Activated naive CD4-positive, alpha-beta T cell treated with anti-CD3 and anti-CD28 coated beads, Interleukin-2, amount 10 ng/mL, durations not matched to agents 7 days and 5 days (primary cell): ENCODE measurements at regions not wholly inside any gene's neighbourhood (a gene's known extent, or its start where the extent isn't known, plus 50 kb on each side); places are given as distances from the start of the nearest gene placed in this dataset.

ENCODE experiments used
- CTCF ChIA-PET: fragments of 350-600 bp; sonication (Branson Sonifier 250); formaldehyde crosslinking; loops from one replicate; lab custom pipeline; 2021; ENCODE audit warnings: antibody characterized with exemption; lab: Charles Lee
- DNase-seq: peaks from one replicate; pipeline ENCODE4 v3.0.0-alpha.2; 2020
- H3K27ac Mint-ChIP-seq: one replicate; pipeline ENCODE4 v1.8.0; 2021; ENCODE audit warnings: mild to moderate bottlenecking, moderate library complexity, mixed read lengths
- H3K27me3 Mint-ChIP-seq: one replicate; pipeline ENCODE4 v1.8.0; 2021; ENCODE audit warnings: mild to moderate bottlenecking, mixed read lengths
- H3K36me3 Mint-ChIP-seq: one replicate; pipeline ENCODE4 v1.8.0; 2021; ENCODE audit warnings: mixed read lengths
- H3K4me1 Mint-ChIP-seq: one replicate; pipeline ENCODE4 v1.8.0; 2021; ENCODE audit warnings: mixed read lengths
- H3K4me3 Mint-ChIP-seq: one replicate; pipeline ENCODE4 v1.8.0; 2021; ENCODE audit warnings: mild to moderate bottlenecking, moderate library complexity, mixed read lengths
- H3K9me3 Mint-ChIP-seq: one replicate; pipeline ENCODE4 v1.8.0; 2021; ENCODE audit warnings: mixed read lengths

DNA sequence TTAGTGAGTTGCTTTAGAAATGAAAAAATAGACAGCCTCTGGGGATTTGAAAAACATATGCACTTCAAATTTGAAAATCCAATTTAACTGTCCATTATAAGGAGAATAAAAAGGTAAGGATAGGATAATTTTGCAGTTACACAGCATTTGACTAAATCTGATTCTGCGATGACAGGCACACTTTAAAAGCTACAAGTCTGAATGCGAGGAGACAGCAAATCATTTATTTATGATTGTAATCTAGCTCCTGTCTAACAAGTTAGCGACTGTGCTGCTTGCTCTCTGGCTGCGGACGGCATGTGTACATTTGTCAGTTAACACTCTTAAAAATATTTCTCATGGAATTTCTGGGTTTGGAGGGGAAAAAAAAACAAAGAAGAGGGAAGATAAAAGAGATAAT, 514.8 kb downstream of the MN1 start:
- no peaks in the 10 kb centered on the region for H3K27me3 Mint-ChIP-seq
- H3K9me3 Mint-ChIP-seq = peaks cover 13% of the 10 kb centered on the region
- CTCF ChIA-PET = no interaction called here
- DNase-seq = no peak
- H3K4me1 Mint-ChIP-seq = no peaks in the 10 kb centered on the region
- H3K27ac Mint-ChIP-seq = no peak overlapping the region
- no peak overlapping the region for H3K4me3 Mint-ChIP-seq
- H3K36me3 Mint-ChIP-seq = no peaks in the 10 kb centered on the region

DNA sequence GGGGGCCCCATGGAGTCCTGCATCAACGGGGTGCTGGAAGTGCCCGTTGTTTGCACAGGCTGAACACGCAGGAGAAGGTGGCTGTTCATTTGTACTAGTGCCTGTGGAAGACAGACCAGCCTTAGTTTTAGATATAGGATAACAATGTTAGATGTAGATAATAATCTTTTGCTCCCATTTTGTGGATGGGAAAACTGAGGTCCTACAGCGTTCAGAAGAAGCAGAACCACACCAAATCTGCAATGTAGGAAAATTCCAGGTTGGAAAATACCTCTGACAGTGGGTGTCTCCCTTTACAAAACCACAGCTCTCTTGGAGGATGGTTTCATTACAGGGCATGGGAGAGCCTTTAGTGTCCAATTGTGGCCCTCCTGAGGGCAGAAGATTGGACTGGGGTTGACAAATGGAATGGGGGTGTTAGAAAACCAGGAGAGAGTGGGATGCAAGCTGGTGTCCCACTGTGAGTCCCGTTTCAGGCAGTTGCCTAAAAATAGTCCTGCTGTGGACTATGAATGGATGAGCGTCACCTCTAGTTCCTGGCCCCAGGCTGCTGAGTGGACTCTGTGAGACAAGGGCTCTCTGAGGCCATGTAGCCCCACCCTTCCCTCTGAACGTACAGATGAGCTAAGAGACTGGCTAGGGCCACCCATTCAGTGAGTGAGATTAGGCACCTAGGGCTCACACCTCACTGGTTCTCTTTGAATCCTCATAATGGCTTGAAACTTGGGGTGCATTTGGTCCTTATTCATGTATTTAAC, 508.8 kb downstream of the MN1 start:
- no peak overlapping the region for H3K27ac Mint-ChIP-seq
- no peak overlapping the region for H3K4me3 Mint-ChIP-seq
- peaks cover 8% of the 10 kb centered on the region for H3K27me3 Mint-ChIP-seq

DNA sequence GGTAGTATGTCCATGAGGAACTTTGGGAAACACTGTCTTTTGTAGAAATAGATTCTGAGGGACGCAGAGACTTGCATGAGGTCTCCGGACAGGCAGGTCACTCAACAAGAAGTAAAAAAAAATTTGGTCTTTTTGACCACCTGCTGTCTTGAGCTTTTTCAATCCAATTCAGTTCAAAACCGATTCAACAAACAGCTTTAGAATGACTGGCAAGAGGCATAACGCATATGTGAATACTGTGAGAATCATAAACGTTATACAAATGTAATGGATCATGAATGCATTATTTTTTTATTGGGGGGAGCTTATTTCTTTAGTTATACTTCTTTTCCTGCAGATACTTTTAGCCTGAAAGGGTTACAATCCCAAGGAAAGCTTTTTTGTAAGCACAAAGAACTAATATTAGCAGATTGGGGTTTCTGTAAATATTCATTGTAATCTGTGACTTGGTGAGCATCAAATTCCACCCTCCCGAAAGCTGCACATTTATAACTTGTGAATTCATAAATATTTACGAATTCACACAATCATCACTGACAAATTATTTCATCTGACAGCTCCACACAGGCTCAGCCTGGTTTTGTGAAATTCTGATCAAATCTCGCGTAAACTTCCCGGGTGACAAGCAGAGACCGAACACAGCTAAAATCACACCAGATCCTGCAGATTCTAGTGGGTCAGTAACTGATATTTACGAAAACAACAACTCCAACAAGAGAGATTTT, 507.7 kb downstream of the MN1 start:
- no peaks in the 10 kb centered on the region for H3K36me3 Mint-ChIP-seq
- H3K4me3 Mint-ChIP-seq = no peak overlapping the region
- peaks cover 16% of the 10 kb centered on the region for H3K27me3 Mint-ChIP-seq
- no peak overlapping the region for H3K27ac Mint-ChIP-seq
- no peaks in the 10 kb centered on the region for H3K9me3 Mint-ChIP-seq
- H3K4me1 Mint-ChIP-seq = no peaks in the 10 kb centered on the region
- CTCF ChIA-PET = no interaction called here
- no peak for DNase-seq

More for the DNA sequence above, 508.8 kb downstream of the MN1 start:
- CTCF ChIA-PET = no interaction called here
- Mint-ChIP-seq H3K9me3 (no peaks in the 10 kb centered on the region), H3K36me3 (no peaks in the 10 kb centered on the region), H3K4me1 (no peaks in the 10 kb centered on the region)
- no peak for DNase-seq

DNA sequence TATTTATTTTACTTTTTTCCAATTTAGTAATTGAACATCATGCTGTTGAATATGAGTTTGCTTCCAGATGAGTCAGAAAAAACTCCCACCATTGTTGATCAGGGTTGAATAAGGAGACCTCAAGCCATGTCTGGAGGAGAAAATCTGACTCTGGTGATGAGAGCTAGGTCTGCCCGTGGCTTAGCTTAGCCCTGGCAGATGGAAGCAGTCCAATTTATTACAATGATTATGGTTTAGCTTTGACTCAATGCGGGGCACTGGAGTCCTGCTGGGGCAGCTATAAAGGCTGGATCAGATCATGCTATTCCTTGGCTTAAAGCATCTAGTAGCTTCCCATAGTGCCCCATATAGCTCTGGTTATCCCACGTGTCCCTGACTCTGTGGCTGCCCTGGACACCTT, 506.5 kb downstream of the MN1 start:
- CTCF ChIA-PET = no interaction called here
- H3K27ac Mint-ChIP-seq = no peak overlapping the region
- no peak for DNase-seq
- no peaks in the 10 kb centered on the region for H3K36me3 Mint-ChIP-seq
- peaks cover 25% of the 10 kb centered on the region for H3K27me3 Mint-ChIP-seq
- no peaks in the 10 kb centered on the region for H3K4me1 Mint-ChIP-seq
- no peak overlapping the region for H3K4me3 Mint-ChIP-seq
- no peaks in the 10 kb centered on the region for H3K9me3 Mint-ChIP-seq

DNA sequence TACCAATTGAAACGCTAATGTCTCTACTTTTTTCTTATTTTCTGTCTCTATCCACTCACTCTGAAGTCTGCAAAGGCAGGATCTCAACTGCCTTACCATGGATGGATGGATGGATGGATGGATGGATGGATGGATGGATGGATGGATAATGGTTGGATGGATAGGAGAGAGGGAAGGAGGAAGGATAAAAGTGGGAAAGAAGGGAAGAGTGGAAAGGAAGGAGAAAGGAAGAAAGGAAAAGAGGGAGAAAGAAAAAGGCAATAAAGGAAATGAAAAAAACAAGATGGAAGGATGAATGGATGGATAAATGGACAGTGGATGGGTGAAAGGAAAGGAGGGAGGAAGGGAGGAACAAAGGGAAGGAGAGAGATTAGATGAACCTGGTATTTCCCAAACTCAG, 506.0 kb downstream of the MN1 start:
- Mint-ChIP-seq H3K27me3 (peaks cover 25% of the 10 kb centered on the region), H3K36me3 (no peaks in the 10 kb centered on the region), H3K27ac (no peak overlapping the region), H3K9me3 (no peaks in the 10 kb centered on the region), H3K4me3 (no peak overlapping the region), H3K4me1 (no peaks in the 10 kb centered on the region)
- DNase-seq = no peak
- CTCF ChIA-PET = no interaction called here

DNA sequence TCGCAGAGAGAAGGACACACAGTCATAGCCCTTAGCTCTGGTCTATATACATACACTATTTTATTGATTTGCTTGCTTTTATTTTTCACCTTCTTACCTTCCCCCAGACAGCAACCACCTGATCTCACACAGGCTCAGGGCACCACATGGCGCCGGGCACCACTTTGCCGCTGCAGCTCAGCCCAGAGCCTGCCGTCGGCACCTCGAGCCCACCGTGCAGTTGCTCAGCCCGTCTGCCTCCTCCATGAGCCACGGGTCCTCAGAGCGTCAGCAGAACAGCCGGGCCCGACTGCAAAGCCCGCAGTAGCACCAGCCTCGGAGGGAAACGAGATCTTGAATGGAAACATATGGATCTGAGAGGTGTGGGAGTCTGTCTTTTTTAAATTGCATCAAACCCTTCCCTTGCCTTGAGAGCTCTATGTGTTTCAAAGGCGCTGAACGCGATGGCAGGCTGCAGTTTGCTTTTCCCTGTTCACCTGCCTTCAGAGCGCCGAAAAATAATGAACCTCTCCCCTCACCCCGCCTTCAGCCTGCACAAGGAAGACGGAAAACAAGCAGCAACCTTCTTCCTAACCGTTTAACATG, 505.4 kb downstream of the MN1 start:
- no peaks in the 10 kb centered on the region for H3K9me3 Mint-ChIP-seq
- DNase-seq = no peak
- H3K27ac Mint-ChIP-seq = no peak overlapping the region
- no peak overlapping the region for H3K4me3 Mint-ChIP-seq
- CTCF ChIA-PET = no interaction called here
- H3K36me3 Mint-ChIP-seq = no peaks in the 10 kb centered on the region
- H3K27me3 Mint-ChIP-seq = peaks cover 25% of the 10 kb centered on the region
- no peaks in the 10 kb centered on the region for H3K4me1 Mint-ChIP-seq

DNA sequence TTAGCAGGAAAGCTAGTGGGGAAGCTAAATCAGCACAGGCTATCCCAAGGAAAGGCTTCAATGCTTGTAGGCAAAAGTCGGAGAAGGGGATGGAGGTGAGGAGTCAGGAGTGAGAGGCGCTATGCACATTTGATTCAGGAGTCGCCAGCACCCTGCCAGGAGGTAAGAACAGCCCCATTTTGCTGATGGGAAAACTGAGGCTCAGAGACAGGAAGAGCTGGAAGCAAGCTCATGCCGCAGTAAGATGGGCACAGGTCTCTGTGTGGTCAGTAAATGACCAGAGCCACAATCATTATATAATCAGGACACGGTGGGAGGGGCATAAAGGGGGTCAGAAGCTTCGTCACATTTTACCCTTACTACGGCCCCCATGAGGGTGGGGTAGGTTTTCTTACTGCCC, 504.4 kb downstream of the MN1 start:
- peaks cover 25% of the 10 kb centered on the region for H3K27me3 Mint-ChIP-seq
- DNase-seq = no peak
- no peaks in the 10 kb centered on the region for H3K36me3 Mint-ChIP-seq
- H3K4me1 Mint-ChIP-seq = no peaks in the 10 kb centered on the region
- no peaks in the 10 kb centered on the region for H3K9me3 Mint-ChIP-seq
- H3K4me3 Mint-ChIP-seq = no peak overlapping the region
- H3K27ac Mint-ChIP-seq = no peak overlapping the region
- CTCF ChIA-PET = no interaction called here

DNA sequence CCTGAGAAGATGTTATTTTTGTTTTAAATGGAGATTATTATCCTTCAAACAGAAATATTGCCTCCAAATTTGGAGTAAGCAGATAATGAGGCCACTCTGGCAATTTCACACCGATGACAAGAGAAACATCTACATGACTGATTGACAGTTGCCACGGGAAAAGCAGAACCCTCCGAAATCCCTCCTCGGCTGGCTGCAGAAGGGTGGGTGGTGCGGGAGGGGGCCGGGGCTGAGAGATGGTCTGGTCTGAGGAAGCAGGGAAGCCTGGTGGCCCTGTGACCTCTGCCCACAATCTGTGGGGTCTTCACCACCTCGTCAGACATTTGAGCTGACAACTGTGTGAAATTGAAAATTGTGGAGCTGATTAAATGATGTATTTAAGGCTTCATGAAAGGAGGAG, 503.2 kb downstream of the MN1 start:
- CTCF ChIA-PET = no interaction called here
- peaks cover 25% of the 10 kb centered on the region for H3K27me3 Mint-ChIP-seq
- DNase-seq = no peak
- H3K27ac Mint-ChIP-seq = no peak overlapping the region
- H3K9me3 Mint-ChIP-seq = no peaks in the 10 kb centered on the region
- no peaks in the 10 kb centered on the region for H3K36me3 Mint-ChIP-seq
- H3K4me1 Mint-ChIP-seq = no peaks in the 10 kb centered on the region
- H3K4me3 Mint-ChIP-seq = no peak overlapping the region

DNA sequence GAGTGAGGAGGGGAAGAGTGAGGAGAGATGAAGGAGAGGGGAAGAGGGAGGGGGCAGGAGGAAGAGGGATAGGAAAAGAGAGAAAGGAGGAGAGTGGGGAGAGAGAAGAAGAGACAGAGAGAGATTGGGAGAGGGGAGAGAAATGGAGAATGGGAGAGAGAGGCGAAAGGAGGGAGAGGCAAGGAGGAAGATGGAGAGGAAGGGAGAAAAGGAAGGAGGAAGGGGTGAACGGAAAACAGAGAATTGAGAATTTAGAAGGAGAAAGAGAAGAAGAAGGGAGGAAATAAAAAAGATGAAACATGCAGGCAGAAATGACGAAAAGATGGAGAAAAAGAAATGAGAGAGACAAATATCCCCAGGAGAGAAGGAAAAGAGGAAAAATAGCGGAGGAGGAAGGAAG, 502.8 kb downstream of the MN1 start:
- no peak overlapping the region for H3K27ac Mint-ChIP-seq
- no peaks in the 10 kb centered on the region for H3K36me3 Mint-ChIP-seq
- H3K27me3 Mint-ChIP-seq = peaks cover 25% of the 10 kb centered on the region
- no peak for DNase-seq
- no peaks in the 10 kb centered on the region for H3K9me3 Mint-ChIP-seq
- H3K4me3 Mint-ChIP-seq = no peak overlapping the region
- CTCF ChIA-PET = no interaction called here
- H3K4me1 Mint-ChIP-seq = no peaks in the 10 kb centered on the region

DNA sequence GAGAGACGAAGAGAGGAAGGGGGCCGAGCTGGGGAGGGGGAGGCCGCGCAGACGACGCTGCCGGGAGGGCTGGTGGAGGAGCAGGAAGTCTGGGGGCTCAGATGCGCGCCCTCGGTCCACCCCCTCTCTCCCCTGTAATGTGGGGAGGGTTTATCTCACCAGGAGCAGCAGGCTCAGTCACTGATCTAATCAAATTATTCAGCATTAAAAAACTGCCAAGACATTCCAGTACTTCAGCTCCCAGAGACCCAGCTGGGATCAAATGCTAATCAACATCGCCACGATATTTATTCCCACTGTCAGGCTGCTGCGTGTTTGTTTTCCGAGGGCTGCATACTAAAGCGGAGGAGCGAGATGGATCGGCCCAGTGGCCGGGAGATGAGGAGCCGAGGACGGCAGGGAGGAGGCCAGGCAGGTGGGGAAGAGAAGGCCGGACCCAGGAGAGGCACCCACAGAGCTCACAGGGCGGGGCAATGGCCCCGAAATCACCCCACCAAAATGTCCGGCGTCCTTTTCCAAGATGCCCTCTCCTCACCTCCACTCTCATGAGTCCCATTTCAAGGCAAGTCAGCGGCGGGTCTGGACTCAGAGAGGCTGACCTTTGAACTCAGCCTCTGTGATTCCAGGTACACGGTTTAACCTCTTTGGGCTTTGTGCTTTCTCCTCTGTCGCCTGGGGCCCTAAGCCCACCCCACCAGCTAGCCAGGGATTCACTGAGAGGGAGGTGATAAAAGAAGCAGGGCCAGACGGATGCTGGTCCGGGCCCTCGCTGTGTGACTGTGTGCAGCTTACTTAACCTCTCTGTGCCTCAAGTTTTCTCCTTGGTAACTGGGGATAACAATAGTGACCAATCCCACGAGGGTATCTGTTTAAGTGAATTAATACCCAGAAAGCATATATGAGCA, 502.1 kb downstream of the MN1 start:
- CTCF ChIA-PET = no interaction called here
- Mint-ChIP-seq H3K4me1 (no peaks in the 10 kb centered on the region), H3K9me3 (no peaks in the 10 kb centered on the region), H3K27me3 (peaks cover 25% of the 10 kb centered on the region), H3K36me3 (no peaks in the 10 kb centered on the region), H3K27ac (no peak overlapping the region), H3K4me3 (no peak overlapping the region)
- no peak for DNase-seq

DNA sequence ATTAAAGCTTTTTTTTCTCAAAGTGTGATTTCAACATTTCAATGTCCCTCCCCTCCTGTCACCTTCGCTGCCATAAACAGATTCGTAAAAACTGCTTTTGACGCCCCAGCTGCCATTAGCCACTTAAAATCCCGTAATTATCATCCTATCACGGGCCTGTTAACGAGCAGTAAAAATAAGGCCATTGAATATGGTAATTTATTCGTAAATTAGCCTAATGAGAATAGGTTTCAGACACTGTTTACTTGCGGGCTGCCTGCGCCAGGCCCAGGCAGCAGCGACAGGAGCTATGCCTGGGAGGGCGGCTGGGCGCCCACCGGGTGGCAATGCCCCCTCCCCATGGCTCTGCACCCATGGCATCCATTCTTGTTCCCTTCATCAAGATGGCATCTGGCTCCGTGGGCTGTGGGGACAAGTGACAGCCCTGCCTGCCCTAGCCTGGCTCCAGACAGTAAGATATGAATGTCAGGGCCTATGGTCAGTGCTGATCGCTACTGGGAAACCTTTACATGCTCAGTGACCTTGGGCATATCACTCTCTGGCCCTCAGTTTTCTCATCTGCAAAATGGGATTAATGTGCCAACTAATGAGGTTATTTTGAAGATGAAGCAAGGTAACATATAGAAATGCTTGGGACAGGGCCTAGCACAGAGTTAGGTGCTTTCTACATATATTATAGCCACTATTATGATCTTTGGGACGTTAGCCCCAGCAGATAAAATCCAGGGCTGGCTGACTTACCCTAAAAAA, 500.8 kb downstream of the MN1 start:
- CTCF ChIA-PET = no interaction called here
- H3K27me3 Mint-ChIP-seq = peaks cover 25% of the 10 kb centered on the region
- no peak for DNase-seq
- H3K36me3 Mint-ChIP-seq = no peaks in the 10 kb centered on the region
- no peaks in the 10 kb centered on the region for H3K4me1 Mint-ChIP-seq
- H3K9me3 Mint-ChIP-seq = no peaks in the 10 kb centered on the region
- no peak overlapping the region for H3K27ac Mint-ChIP-seq
- H3K4me3 Mint-ChIP-seq = no peak overlapping the region

DNA sequence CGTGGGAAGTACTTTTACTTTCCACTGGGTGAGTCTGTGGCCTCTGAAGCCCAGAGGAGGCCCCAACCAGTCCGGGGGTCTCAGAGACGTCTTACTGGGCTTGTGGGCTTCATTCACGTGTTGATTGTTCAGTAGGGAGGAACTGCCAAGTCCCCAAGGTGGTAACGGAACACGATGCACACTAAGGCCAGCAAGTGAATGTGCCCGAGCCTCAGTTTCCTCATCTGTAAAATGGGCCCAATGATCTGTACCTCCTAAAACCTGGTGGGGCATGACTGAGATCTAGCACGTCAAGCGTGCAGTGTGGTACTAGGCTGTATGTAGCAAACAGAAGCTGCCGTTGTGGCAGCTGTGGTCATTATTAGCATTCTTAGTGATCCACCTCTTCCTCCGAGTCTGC, 499.1 kb downstream of the MN1 start:
- Mint-ChIP-seq H3K27me3 (peaks cover 17% of the 10 kb centered on the region), H3K36me3 (no peaks in the 10 kb centered on the region), H3K4me3 (no peak overlapping the region), H3K9me3 (no peaks in the 10 kb centered on the region), H3K27ac (no peak overlapping the region), H3K4me1 (peaks cover 1% of the 10 kb centered on the region)
- CTCF ChIA-PET = no interaction called here
- no peak for DNase-seq

DNA sequence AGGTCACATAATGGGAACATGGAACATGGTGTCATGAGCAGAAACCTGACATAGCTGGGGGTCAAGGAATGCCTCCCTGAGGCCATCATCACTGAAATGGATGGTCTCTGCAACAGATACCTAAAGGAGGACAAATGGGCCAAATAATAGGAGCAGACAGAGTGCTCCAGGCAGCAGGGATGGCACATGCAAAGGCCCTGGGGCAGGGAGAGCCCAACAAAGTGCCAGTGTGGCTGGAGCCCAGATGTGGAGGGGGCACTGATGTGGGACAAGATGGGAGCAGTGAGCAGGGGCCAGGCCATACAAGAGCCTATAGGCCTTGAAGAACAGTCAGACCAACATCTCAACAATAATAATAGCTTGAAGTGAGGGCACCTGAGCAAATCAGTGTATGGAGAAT, 497.8 kb downstream of the MN1 start:
- Mint-ChIP-seq H3K36me3 (no peaks in the 10 kb centered on the region), H3K9me3 (peaks cover 2% of the 10 kb centered on the region), H3K27me3 (peaks cover 10% of the 10 kb centered on the region), H3K4me3 (no peak overlapping the region), H3K4me1 (peaks cover 3% of the 10 kb centered on the region), H3K27ac (no peak overlapping the region)
- DNase-seq = no peak
- CTCF ChIA-PET = no interaction called here

DNA sequence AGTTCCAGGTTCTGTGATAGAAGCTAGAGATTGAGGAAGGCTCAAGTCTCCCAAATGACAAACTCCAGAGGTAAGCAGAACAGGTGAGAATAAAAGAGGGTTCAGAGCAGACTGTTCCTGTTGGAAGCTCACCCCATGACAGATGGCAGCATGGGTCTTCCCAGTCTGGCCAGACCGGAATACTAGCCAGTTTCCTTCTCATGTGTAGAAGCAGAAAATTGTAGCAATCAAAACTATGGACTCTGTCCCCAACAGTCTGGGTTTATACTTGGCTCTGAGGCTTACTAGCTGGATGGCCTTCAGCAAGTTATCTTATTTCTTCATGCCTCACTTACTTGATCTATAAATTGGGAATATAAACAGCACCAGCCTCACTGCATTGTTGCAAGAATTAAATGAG, 494.8 kb downstream of the MN1 start:
- DNase-seq = no peak
- Mint-ChIP-seq H3K4me1 (peaks cover 3% of the 10 kb centered on the region), H3K27ac (no peak overlapping the region), H3K36me3 (no peaks in the 10 kb centered on the region), H3K9me3 (peaks cover 4% of the 10 kb centered on the region), H3K27me3 (no peaks in the 10 kb centered on the region), H3K4me3 (no peak overlapping the region)
- CTCF ChIA-PET = no interaction called here
